ENCODE measurements at regions not wholly inside any gene's neighbourhood (a gene's known extent, or its start where the extent isn't known, plus 50 kb on each side); places are given as distances from the start of the nearest gene placed in this dataset.

- no peaks in the 10 kb centered on the region for H3K9me2 ChIP-seq (ENCODE audit: low read depth, low read length)
- no peak overlapping the region for H2AFZ ChIP-seq (ENCODE audit: low read length)
- H3K4me3 ChIP-seq (ENCODE audit: low read depth, low read length, poor library complexity, severe bottlenecking) = no peak overlapping the region
- TF ChIP-seq CTCF (IDR thresholded peaks at IDR 0.05; ENCODE audit: low read length) = no peak
- TF ChIP-seq EZH2 (IDR thresholded peaks at IDR 0.05; ENCODE audit: borderline replicate concordance, low read length) = no peak
- H4K20me1 ChIP-seq (ENCODE audit: insufficient read depth, low read length) = no peaks in the 10 kb centered on the region
- no peaks in the 10 kb centered on the region for H3K9me3 ChIP-seq (ENCODE audit: low read length)
- no peaks in the 10 kb centered on the region for H3K79me2 ChIP-seq (ENCODE audit: insufficient read depth, low read length)
- no peak overlapping the region for H3K27ac ChIP-seq (ENCODE audit: low read depth, low read length, poor library complexity, severe bottlenecking)
- no peak overlapping the region for H3K9ac ChIP-seq (ENCODE audit: low read length)
- no peaks in the 10 kb centered on the region for H3K27me3 ChIP-seq (ENCODE audit: insufficient read depth, low read length)
- H3F3A ChIP-seq (ENCODE audit: insufficient read depth, low read length) = no peaks in the 10 kb centered on the region
- no peaks in the 10 kb centered on the region for H3K36me3 ChIP-seq (ENCODE audit: insufficient read depth, low read length)
- H3K4me1 ChIP-seq (ENCODE audit: insufficient read depth, low read length, severe bottlenecking) = no peaks in the 10 kb centered on the region
- H3K4me2 ChIP-seq (ENCODE audit: low read length) = no peak overlapping the region
Measured at GRCh38 chr1:88003255-88003654, 674.6 kb downstream of the LMO4 start.

- TF ChIP-seq CTCF (IDR thresholded peaks at IDR 0.05; ENCODE audit: low read length) = no peak
- no peak for TF ChIP-seq EZH2 (IDR thresholded peaks at IDR 0.05; ENCODE audit: borderline replicate concordance, low read length)
- Histone ChIP-seq H3K4me1 (ENCODE audit: insufficient read depth, low read length, severe bottlenecking) (no peaks in the 10 kb centered on the region), H3K79me2 (ENCODE audit: insufficient read depth, low read length) (no peaks in the 10 kb centered on the region), H3K9me3 (ENCODE audit: low read length) (no peaks in the 10 kb centered on the region), H2AFZ (ENCODE audit: low read length) (no peak overlapping the region), H3K4me2 (ENCODE audit: low read length) (no peak overlapping the region), H3K9ac (ENCODE audit: low read length) (no peak overlapping the region), H3K36me3 (ENCODE audit: insufficient read depth, low read length) (no peaks in the 10 kb centered on the region), H3K27ac (ENCODE audit: low read depth, low read length, poor library complexity, severe bottlenecking) (no peak overlapping the region), H3K9me2 (ENCODE audit: low read depth, low read length) (no peaks in the 10 kb centered on the region), H3K27me3 (ENCODE audit: insufficient read depth, low read length) (no peaks in the 10 kb centered on the region), H3F3A (ENCODE audit: insufficient read depth, low read length) (no peaks in the 10 kb centered on the region), H4K20me1 (ENCODE audit: insufficient read depth, low read length) (no peaks in the 10 kb centered on the region), H3K4me3 (ENCODE audit: low read depth, low read length, poor library complexity, severe bottlenecking) (no peak overlapping the region)
Measured at GRCh38 chr1:88009916-88010315, 674.2 kb upstream of the PKN2 start.

- Histone ChIP-seq H3K27me3 (ENCODE audit: insufficient read depth, low read length) (no peaks in the 10 kb centered on the region), H3K4me2 (ENCODE audit: low read length) (no peak overlapping the region), H3K4me1 (ENCODE audit: insufficient read depth, low read length, severe bottlenecking) (no peaks in the 10 kb centered on the region), H3K79me2 (ENCODE audit: insufficient read depth, low read length) (no peaks in the 10 kb centered on the region), H4K20me1 (ENCODE audit: insufficient read depth, low read length) (no peaks in the 10 kb centered on the region), H3F3A (ENCODE audit: insufficient read depth, low read length) (no peaks in the 10 kb centered on the region), H3K9me2 (ENCODE audit: low read depth, low read length) (no peaks in the 10 kb centered on the region), H2AFZ (ENCODE audit: low read length) (no peak overlapping the region), H3K4me3 (ENCODE audit: low read depth, low read length, poor library complexity, severe bottlenecking) (no peak overlapping the region), H3K9me3 (ENCODE audit: low read length) (no peaks in the 10 kb centered on the region), H3K9ac (ENCODE audit: low read length) (no peak overlapping the region), H3K36me3 (ENCODE audit: insufficient read depth, low read length) (no peaks in the 10 kb centered on the region), H3K27ac (ENCODE audit: low read depth, low read length, poor library complexity, severe bottlenecking) (no peak overlapping the region)
- TF ChIP-seq EZH2 (IDR thresholded peaks at IDR 0.05; ENCODE audit: borderline replicate concordance, low read length) (no peak), CTCF (IDR thresholded peaks at IDR 0.05; ENCODE audit: low read length) (no peak)
Measured at GRCh38 chr1:88013485-88013884, 670.6 kb upstream of the PKN2 start.

Data from OCI-LY1 (cell line).